WTC11 (cell line): ENCODE measurements at regions not wholly inside any gene's neighbourhood (a gene's known extent, or its start where the extent isn't known, plus 50 kb on each side); places are given as distances from the start of the nearest gene placed in this dataset.

Experiments
- ATAC-seq: fragments of 200-7000 bp; cut with Tn5 transposase; 2 replicates; pipeline ENCODE4 v1.10.0; 2021; ENCODE audit warnings: mild to moderate bottlenecking, moderate library complexity
- CTCF ChIA-PET: fragments of 300-600 bp; sonication (Branson Sonifier 250); formaldehyde crosslinking; loops from one replicate; lab custom pipeline; 2021; ENCODE audit warnings: antibody characterized with exemption; lab: Charles Lee
- POLR2A ChIA-PET: fragments of 350-600 bp; sonication (Branson Sonifier 250); formaldehyde crosslinking; loops from one replicate; lab custom pipeline; 2021; ENCODE audit warnings: antibody characterized with exemption; lab: Charles Lee
- DNase-seq: peaks from one replicate; pipeline ENCODE4 v3.0.0; 2021; ENCODE audit warnings: low spot score
- H3K27ac Mint-ChIP-seq: 2 replicates; pipeline ENCODE4 v1.8.0; 2021; ENCODE audit warnings: mixed read lengths
- H3K27me3 Mint-ChIP-seq: 2 replicates; pipeline ENCODE4 v1.8.0; 2021; ENCODE audit warnings: low read depth, mild to moderate bottlenecking, moderate library complexity, mixed read lengths
- H3K36me3 Mint-ChIP-seq: 2 replicates; pipeline ENCODE4 v1.8.0; 2021; ENCODE audit warnings: mixed read lengths
- H3K4me1 Mint-ChIP-seq: 2 replicates; pipeline ENCODE4 v1.8.0; 2022; ENCODE audit warnings: mixed read lengths
- H3K4me3 Mint-ChIP-seq: 2 replicates; pipeline ENCODE4 v1.8.0; 2021; ENCODE audit warnings: mild to moderate bottlenecking, moderate library complexity, mixed read lengths
- H3K9me3 Mint-ChIP-seq: 2 replicates; pipeline ENCODE4 v1.8.0; 2021; ENCODE audit warnings: mixed read lengths
- ATF3 ChIP-seq: sonication (generic); formaldehyde crosslinking; conservative IDR thresholded peaks from 2 replicates; pipeline ENCODE4 v1.8.1; 2022; ENCODE audit warnings: mild to moderate bottlenecking, missing genetic modification reagents
- ESRRA ChIP-seq: sonication (generic); formaldehyde crosslinking; IDR thresholded peaks from 2 replicates; pipeline ENCODE4 v1.8.1; 2022; ENCODE audit warnings: mild to moderate bottlenecking, missing genetic modification reagents, borderline replicate concordance
- FOXJ3 ChIP-seq: sonication (generic); formaldehyde crosslinking; IDR thresholded peaks from 2 replicates; pipeline ENCODE4 v1.9.0; 2021; ENCODE audit warnings: missing genetic modification reagents, mild to moderate bottlenecking, borderline replicate concordance
- IRF2 ChIP-seq: sonication (generic); formaldehyde crosslinking; IDR thresholded peaks from 2 replicates; pipeline ENCODE4 v1.8.0; 2022; ENCODE audit warnings: low read depth, missing genetic modification reagents, borderline replicate concordance
- KAT7 ChIP-seq: sonication (generic); formaldehyde crosslinking; IDR thresholded peaks from 2 replicates; pipeline ENCODE4 v1.8.1; 2023; ENCODE audit warnings: missing genetic modification reagents, mild to moderate bottlenecking, borderline replicate concordance
- NFE2L1 ChIP-seq: sonication (generic); formaldehyde crosslinking; IDR thresholded peaks from 2 replicates; pipeline ENCODE4 v1.8.1; 2023; ENCODE audit warnings: missing genetic modification reagents
- SP1 ChIP-seq: sonication (generic); formaldehyde crosslinking; conservative IDR thresholded peaks from 2 replicates; pipeline ENCODE4 v1.8.1; 2022; ENCODE audit warnings: missing genetic modification reagents
- ZNF317 ChIP-seq: sonication (generic); formaldehyde crosslinking; IDR thresholded peaks from 2 replicates; pipeline ENCODE4 v1.8.1; 2023; ENCODE audit warnings: low read depth, mild to moderate bottlenecking, moderate library complexity, missing genetic modification reagents, borderline replicate concordance
- ZNF671 ChIP-seq: fragments of 250-450 bp; sonication (Bioruptor Pico); IDR thresholded peaks from 2 replicates; pipeline ENCODE4 v1.8.0; 2021; ENCODE audit warnings: mild to moderate bottlenecking
- ZSCAN18 ChIP-seq: fragments of 250-450 bp; sonication (Bioruptor Pico); IDR thresholded peaks from 2 replicates; pipeline ENCODE4 v2.1.2; 2022; ENCODE audit warnings: mild to moderate bottlenecking, moderate library complexity
- TF ChIP-seq, protein P1 (sequence below): sonication (generic); formaldehyde crosslinking; IDR thresholded peaks from 2 replicates; pipeline ENCODE4 v1.8.0; 2022; ENCODE audit warnings: mild to moderate bottlenecking, missing genetic modification reagents
- TF ChIP-seq, protein P2 (sequence below): sonication (generic); formaldehyde crosslinking; IDR thresholded peaks from 2 replicates; pipeline ENCODE4 v1.8.1; 2023; ENCODE audit warnings: mild to moderate bottlenecking, missing genetic modification reagents, borderline replicate concordance
- TF ChIP-seq, protein P3 (sequence below): sonication (generic); formaldehyde crosslinking; conservative IDR thresholded peaks from 2 replicates; pipeline ENCODE4 v1.8.1; 2023; ENCODE audit warnings: mild to moderate bottlenecking, low read depth, missing genetic modification reagents, moderate library complexity

- POLR2A ChIA-PET, result no interaction called here
- no peak for TF ChIP-seq ZNF671 (CRISPR knock-in tag)
- TF ChIP-seq SP1, result no peak
- TF ChIP-seq, all 79 proteins: peak for 0
- CTCF ChIA-PET, result no interaction called here
- Mint-ChIP-seq H3K4me1 (peaks cover 15% of the 10 kb centered on the region), H3K4me3 (no peak overlapping the region), H3K27ac (no peak overlapping the region), H3K27me3 (no peaks in the 10 kb centered on the region), H3K36me3 (peaks cover 23% of the 10 kb centered on the region), H3K9me3 (peaks cover 28% of the 10 kb centered on the region)
- DNase-seq, result no peak
- no peak for ATAC-seq
Measured at GRCh38 chr12:59134750-59135149, 214.4 kb upstream of the LRIG3 start.

DNA sequence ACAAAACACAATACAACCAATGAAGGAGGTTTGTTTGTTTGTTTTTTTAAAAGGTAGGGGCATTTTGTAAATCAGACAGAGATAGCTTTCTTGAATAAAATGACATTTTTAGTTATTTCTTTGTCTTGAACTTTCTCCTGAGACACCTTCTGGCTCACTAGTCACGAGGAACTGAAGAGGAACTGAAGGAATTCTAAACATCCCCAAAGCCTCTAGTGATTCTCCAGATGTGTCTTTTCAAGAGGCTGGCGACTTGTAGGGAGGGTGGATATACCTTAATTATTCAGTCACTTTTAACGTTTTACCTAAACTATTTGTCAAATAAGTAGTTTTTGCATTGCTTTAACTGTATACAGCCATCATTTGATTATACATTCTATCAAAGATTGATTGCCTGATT, 211.2 kb upstream of the LRIG3 start:
- CTCF ChIA-PET, result interaction anchor here (0.6 to 1.5 kb wide), 5 partner anchors 18 to 591 kb away, joined by 3 to 8 read pairs (median 4); no protein-coding TSS in a partner anchor
- H3K27ac Mint-ChIP-seq, result peak overlapping the region; percentile 9; the same call in 1 of the 2 replicates

More for the DNA sequence above, 211.2 kb upstream of the LRIG3 start:
- TF ChIP-seq, protein P1, sequence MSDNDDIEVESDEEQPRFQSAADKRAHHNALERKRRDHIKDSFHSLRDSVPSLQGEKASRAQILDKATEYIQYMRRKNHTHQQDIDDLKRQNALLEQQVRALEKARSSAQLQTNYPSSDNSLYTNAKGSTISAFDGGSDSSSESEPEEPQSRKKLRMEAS (CRISPR knock-in tag), result no peak
- TF ChIP-seq ATF3 (no peak), SP1 (no peak), KAT7 (CRISPR knock-in tag) (no peak), IRF2 (CRISPR knock-in tag) (no peak), ESRRA (CRISPR knock-in tag) (no peak), NFE2L1 (CRISPR knock-in tag) (no peak), FOXJ3 (CRISPR knock-in tag) (no peak), ZNF317 (CRISPR knock-in tag) (no peak), ZSCAN18 (no peak)
- TF ChIP-seq, protein P2, sequence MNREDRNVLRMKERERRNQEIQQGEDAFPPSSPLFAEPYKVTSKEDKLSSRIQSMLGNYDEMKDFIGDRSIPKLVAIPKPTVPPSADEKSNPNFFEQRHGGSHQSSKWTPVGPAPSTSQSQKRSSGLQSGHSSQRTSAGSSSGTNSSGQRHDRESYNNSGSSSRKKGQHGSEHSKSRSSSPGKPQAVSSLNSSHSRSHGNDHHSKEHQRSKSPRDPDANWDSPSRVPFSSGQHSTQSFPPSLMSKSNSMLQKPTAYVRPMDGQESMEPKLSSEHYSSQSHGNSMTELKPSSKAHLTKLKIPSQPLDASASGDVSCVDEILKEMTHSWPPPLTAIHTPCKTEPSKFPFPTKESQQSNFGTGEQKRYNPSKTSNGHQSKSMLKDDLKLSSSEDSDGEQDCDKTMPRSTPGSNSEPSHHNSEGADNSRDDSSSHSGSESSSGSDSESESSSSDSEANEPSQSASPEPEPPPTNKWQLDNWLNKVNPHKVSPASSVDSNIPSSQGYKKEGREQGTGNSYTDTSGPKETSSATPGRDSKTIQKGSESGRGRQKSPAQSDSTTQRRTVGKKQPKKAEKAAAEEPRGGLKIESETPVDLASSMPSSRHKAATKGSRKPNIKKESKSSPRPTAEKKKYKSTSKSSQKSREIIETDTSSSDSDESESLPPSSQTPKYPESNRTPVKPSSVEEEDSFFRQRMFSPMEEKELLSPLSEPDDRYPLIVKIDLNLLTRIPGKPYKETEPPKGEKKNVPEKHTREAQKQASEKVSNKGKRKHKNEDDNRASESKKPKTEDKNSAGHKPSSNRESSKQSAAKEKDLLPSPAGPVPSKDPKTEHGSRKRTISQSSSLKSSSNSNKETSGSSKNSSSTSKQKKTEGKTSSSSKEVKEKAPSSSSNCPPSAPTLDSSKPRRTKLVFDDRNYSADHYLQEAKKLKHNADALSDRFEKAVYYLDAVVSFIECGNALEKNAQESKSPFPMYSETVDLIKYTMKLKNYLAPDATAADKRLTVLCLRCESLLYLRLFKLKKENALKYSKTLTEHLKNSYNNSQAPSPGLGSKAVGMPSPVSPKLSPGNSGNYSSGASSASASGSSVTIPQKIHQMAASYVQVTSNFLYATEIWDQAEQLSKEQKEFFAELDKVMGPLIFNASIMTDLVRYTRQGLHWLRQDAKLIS (CRISPR knock-in tag), result no peak
- TF ChIP-seq, protein P3, sequence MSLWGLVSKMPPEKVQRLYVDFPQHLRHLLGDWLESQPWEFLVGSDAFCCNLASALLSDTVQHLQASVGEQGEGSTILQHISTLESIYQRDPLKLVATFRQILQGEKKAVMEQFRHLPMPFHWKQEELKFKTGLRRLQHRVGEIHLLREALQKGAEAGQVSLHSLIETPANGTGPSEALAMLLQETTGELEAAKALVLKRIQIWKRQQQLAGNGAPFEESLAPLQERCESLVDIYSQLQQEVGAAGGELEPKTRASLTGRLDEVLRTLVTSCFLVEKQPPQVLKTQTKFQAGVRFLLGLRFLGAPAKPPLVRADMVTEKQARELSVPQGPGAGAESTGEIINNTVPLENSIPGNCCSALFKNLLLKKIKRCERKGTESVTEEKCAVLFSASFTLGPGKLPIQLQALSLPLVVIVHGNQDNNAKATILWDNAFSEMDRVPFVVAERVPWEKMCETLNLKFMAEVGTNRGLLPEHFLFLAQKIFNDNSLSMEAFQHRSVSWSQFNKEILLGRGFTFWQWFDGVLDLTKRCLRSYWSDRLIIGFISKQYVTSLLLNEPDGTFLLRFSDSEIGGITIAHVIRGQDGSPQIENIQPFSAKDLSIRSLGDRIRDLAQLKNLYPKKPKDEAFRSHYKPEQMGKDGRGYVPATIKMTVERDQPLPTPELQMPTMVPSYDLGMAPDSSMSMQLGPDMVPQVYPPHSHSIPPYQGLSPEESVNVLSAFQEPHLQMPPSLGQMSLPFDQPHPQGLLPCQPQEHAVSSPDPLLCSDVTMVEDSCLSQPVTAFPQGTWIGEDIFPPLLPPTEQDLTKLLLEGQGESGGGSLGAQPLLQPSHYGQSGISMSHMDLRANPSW, result no peak
- Mint-ChIP-seq H3K4me1 (peaks cover 15% of the 10 kb centered on the region), H3K4me3 (no peak overlapping the region), H3K36me3 (peaks cover 23% of the 10 kb centered on the region), H3K9me3 (peaks cover 37% of the 10 kb centered on the region), H3K27me3 (no peaks in the 10 kb centered on the region)
- DNase-seq, result no peak
- POLR2A ChIA-PET, result no interaction called here
- peak; percentile 68 for ATAC-seq
